ENCODE measurements at regions not wholly inside any gene's neighbourhood (a gene's known extent, or its start where the extent isn't known, plus 50 kb on each side); places are given as distances from the start of the nearest gene placed in this dataset.

DNA sequence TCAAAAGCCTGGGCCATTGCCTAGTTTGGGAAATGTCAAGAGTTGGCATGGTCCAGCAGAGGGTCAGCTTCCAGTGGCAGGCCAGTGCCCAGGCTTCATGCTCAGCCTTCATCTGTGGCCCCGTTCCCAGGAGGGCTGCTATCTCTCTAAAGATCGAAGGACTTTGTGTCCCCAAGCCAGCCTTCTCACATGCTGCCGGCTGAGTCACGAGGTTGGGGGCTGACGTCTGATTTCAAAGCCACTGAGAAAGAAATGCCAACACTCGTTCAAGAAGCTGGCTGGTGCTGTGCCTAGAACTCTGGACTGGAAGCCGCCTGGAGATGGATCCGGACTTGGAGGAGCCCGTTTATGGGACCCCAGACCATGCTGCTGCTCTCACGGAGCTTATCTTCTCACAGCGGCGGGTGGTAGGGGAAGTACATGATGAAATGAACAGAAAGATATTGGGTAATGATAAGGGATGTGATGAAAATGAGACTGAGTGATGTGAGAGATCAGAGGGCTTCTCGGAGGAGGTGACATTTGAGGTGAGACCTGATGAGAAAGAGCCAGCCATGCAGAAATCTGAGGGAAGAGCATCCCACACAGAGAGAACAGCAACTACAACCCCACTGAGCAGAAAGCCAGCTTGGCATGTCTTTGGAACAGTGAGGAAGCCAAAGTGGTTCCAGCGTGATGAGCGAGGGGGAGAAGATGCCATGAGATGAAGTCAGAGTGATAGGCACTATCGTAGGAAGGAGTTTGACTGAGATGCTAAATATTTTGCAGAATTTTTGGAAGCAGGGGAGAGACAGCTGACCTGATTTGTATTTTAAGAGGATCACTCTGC is 54.9 kb upstream of the BOD1 start (continued):
- TF ChIP-seq MAX (IDR thresholded peaks at IDR 0.05) (peak; percentile 83), HHEX (CRISPR knock-in tag; IDR thresholded peaks at IDR 0.05) (no peak), THAP11 (CRISPR knock-in tag; IDR thresholded peaks at IDR 0.05) (0 out of 2 replicates have a peak, but pooled peaks have one; percentile 15), ZNF607 (CRISPR knock-in tag; IDR thresholded peaks at IDR 0.05; ENCODE audit: borderline replicate concordance) (peak; percentile 25; the same call in 1 of the 2 replicates), ZNF354B (CRISPR knock-in tag; IDR thresholded peaks at IDR 0.05) (no peak), ZFP36 (IDR thresholded peaks at IDR 0.05; ENCODE audit: borderline replicate concordance, low read depth, low read length, partially characterized antibody) (peak; percentile 91), KDM2A (CRISPR knock-in tag; IDR thresholded peaks at IDR 0.05; ENCODE audit: borderline replicate concordance, low read depth) (no peak; the same call in 1 of the 2 replicates), CBX5 (CRISPR knock-in tag; IDR thresholded peaks at IDR 0.05; ENCODE audit: borderline replicate concordance) (no peak), NR2F1 (CRISPR knock-in tag; IDR thresholded peaks at IDR 0.05) (no peak), ZNF180 (CRISPR knock-in tag; IDR thresholded peaks at IDR 0.05; ENCODE audit: borderline replicate concordance, low read depth) (no peak), POLR2AphosphoS2 (IDR thresholded peaks at IDR 0.05; ENCODE audit: low read depth, low read length) (no peak), ZNF777 (CRISPR knock-in tag; IDR thresholded peaks at IDR 0.05) (no peak), KDM5A (IDR thresholded peaks at IDR 0.05; ENCODE audit: borderline replicate concordance, low read length) (no peak), ZBTB43 (CRISPR knock-in tag; conservative IDR thresholded peaks at IDR 0.05) (no peak), TFE3 (CRISPR knock-in tag; IDR thresholded peaks at IDR 0.05) (peak; percentile 95)
- TF ChIP-seq, protein P1, sequence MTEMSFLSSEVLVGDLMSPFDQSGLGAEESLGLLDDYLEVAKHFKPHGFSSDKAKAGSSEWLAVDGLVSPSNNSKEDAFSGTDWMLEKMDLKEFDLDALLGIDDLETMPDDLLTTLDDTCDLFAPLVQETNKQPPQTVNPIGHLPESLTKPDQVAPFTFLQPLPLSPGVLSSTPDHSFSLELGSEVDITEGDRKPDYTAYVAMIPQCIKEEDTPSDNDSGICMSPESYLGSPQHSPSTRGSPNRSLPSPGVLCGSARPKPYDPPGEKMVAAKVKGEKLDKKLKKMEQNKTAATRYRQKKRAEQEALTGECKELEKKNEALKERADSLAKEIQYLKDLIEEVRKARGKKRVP (CRISPR knock-in tag; IDR thresholded peaks at IDR 0.05): peak in 1 of 2 experiments; percentile 69; a peak in 2 of 4 replicates
- TF ChIP-seq, protein P2, sequence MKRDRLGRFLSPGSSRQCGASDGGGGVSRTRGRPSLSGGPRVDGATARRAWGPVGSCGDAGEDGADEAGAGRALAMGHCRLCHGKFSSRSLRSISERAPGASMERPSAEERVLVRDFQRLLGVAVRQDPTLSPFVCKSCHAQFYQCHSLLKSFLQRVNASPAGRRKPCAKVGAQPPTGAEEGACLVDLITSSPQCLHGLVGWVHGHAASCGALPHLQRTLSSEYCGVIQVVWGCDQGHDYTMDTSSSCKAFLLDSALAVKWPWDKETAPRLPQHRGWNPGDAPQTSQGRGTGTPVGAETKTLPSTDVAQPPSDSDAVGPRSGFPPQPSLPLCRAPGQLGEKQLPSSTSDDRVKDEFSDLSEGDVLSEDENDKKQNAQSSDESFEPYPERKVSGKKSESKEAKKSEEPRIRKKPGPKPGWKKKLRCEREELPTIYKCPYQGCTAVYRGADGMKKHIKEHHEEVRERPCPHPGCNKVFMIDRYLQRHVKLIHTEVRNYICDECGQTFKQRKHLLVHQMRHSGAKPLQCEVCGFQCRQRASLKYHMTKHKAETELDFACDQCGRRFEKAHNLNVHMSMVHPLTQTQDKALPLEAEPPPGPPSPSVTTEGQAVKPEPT (CRISPR knock-in tag; IDR thresholded peaks at IDR 0.05; ENCODE audit: low read depth): 0 out of 2 replicates have a peak, but pooled peaks have one; percentile 63
- TF ChIP-seq, protein P3, sequence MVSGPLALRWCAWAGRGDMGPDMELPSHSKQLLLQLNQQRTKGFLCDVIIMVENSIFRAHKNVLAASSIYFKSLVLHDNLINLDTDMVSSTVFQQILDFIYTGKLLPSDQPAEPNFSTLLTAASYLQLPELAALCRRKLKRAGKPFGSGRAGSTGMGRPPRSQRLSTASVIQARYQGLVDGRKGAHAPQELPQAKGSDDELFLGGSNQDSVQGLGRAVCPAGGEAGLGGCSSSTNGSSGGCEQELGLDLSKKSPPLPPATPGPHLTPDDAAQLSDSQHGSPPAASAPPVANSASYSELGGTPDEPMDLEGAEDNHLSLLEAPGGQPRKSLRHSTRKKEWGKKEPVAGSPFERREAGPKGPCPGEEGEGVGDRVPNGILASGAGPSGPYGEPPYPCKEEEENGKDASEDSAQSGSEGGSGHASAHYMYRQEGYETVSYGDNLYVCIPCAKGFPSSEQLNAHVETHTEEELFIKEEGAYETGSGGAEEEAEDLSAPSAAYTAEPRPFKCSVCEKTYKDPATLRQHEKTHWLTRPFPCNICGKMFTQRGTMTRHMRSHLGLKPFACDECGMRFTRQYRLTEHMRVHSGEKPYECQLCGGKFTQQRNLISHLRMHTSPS (CRISPR knock-in tag; IDR thresholded peaks at IDR 0.05; ENCODE audit: low read depth): peak; percentile 85

Measured in HepG2 (cell line).